SIG-M5 treated with dmso at 0.1 percent for 504 hours (cell line): ENCODE measurements at regions not wholly inside any gene's neighbourhood (a gene's known extent, or its start where the extent isn't known, plus 50 kb on each side); places are given as distances from the start of the nearest gene placed in this dataset.

Source experiments
- DNase-seq: peaks from one replicate; lab custom pipeline; 2025; ENCODE audit not compliant: unreplicated experiment; lab: John Stamatoyannopoulos, UW

DNA sequence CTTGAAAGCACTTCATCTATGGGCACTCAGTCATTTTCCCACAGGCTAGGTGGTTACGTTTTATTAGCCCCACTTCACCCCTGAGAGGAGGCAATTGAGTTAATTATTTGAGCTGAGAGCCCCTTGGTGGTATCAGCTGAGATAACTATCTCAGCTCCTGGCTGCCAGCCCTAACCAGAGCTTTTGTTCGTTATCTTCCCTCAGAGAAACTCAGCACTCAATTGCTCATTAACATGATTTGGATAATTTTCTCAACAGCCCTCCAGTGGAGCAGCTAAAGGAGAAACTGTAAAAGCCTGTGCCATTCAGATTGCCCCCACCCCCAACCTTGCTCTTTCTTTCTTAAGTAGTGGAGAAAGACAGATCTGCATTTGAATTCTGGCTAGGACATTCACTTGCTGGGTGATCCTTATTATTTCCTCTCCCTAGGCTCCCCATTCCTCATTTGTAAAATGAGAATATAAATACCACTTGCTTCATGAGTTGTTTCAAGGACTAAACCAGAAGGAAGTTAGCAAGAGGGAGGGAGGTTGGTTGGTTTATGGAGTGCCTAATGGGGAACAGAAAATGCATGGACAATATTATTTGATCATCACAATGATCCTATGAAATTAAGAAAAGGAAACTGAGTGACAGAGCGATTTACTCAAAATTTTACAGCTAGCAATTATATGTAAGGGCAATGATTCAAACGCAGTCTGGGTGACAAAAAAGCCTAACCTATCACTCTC, 218.7 kb upstream of the FGGY start:
- DNase-seq, result no peak

DNA sequence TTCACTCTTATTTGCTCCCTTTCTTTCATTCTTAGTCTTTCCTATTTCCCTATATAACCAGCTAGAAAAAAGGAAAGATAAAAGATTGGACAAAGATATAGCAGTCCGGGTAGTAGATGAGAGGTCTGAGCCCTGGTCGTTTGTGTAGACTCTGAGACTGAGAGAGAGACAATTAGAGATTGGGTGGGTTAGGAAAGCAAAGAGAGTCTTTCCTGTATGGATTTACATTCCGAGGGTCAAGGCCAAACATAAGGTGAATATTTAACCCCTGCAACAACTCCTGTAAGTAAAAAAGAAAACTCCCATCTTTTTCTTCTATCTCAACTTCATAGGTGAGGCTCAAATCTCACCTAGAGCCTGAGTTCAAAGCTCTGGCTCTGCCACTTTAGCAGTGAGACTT, 218.0 kb upstream of the FGGY start:
- no peak for DNase-seq

DNA sequence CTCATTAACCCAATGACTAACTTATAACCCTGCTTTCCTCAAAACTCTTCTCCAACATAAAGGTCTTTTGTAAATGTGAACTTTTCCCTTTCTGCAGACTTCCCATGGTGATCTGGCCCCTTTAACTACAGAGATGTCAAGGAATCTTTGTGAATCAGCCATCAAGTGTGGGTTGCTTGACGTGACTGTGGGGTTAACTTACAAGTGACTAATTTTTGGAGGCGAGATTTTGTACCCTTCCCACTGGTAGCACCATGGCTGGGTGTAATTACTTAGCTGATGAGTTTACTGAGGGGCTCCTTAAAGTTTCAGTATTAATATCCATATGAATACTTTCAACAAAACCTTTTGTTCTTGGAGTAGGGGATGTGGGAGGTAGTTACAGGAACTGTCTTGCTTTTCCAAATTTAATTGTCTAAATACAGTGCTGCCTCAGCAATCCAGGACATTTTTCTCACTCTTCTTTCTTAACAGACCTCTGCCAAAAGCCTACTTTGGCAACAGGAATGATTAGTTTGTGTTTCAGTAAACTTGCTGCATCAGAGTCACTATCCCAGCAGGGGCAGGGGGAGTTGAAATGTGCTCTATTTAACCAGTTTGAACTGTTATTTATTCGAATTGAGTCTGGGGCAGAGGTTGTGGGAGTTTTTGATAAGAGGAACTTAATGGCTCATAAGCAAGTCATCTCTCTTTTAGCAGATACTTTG, 217.3 kb upstream of the FGGY start:
- no peak for DNase-seq

DNA sequence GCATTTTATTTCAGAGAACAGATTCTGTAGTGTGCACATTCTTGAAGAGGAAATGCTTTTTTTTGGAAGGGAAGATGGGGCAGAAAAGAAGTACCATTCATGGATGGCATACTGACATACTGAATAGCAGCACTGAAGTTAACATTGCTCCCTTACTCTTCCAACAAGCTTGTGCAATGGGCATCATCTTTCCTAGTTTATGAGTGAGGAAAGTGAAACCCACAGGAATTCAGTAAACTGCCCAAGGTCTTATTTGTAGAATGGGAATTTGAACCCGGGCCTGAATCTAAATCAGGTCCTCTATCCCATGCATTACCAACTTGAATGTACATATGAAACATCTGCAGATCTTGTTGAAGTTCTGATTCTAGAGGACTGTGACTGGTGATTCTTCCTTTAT, 215.7 kb upstream of the FGGY start:
- no peak for DNase-seq

GRCh38 chr1:59081795-59082194, 215.1 kb upstream of the FGGY start:
- DNase-seq, result no peak

DNA sequence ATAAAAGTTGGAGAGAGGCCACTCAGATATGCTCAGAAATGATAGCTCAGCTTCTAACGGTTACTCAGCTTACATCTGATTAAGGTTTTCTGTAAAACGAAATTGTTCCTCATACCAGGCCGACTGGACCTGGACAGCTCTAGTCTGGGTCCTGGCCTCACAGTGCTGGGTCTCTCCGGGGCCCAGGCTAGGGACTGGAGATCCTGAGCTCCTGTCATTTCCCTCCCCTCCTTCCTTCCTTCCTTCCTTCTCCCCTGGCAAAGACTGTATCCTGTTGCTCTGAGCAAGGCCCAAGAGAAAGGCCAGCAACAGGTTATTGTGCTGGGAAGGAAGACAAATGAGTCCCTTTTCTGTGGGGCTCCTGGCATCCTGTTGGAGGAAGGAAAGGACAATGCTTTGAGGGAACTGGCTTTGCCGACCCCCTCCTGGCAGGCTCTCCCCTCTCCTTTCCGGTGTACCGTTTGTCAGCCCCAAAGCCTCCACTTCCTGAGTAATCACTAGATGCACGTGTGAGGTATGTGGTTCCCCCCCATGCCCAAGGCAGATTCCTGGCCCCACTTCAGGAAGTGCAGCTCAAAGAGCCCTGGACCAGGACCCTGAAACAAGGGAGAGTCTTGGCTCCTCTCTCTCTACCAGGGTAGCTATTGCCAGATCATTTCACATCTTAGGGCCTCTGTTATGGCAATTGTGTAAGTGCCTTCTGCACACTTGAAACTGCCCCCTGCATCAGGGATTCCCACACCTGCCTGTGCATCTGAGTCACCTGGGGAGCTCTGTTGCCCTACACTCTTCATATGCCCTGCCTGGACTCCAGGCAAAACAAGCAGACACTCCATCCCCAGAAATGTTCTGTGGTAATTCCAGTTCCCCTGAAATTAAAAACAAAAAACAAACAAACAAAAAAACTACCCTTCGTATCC, 212.7 kb upstream of the FGGY start:
- DNase-seq, result no peak

DNA sequence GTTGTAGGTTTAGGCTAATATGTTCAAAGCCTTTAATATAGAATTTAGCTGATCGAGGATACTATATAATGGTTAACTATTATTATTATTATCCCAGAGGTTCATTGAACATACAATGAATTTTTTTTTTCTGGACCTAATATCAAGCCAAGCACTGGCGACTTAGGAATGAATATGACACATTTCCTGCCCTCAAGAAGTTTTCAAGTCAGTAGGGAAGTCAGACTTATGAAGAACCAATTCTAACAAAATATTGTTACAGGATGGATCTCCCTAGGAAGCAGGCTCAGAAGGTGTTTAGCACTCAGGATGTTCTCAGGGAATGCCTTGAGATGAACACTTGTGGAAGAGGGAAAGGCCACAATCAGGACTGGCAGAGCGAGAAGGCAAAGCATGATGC, 211.8 kb upstream of the FGGY start:
- DNase-seq, result no peak

DNA sequence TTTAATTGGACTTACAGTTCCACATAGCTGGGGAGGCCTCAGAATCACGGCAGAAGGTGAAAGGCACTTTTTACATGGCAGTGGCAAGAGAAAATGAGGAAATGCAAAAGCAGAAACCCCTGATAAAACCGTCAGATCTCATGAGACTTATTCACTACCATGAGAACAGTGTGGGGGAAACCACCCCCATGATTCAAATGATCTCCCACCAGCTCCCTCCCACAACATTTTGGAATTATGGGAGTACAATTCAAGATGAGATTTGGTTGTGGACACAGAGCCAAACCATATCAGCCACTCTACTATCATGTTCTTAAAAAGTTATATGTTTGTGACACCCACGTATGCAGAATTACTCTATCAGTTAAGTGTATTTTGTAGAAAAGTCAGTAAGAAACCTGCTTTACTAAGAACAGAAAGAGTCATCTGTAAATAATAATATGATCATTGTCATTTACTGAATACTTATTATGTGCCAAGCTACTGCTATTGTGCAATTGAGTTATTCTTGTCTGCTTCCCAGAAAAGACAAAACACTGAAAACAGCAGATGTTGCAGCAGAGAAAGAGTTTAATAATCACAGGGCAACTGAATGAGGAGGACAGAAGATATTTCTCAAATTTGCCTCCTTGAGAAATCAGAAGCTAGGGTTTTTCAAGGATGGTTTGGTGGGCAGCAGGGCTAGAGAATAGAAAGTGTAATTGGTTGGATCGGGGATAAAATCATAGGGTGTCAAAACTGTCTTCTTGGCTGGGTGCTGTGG, 207.7 kb upstream of the FGGY start:
- DNase-seq, result peak; percentile 22

GRCh38 chr1:59089922-59090457, 206.9 kb upstream of the FGGY start:
- DNase-seq, result no peak

DNA sequence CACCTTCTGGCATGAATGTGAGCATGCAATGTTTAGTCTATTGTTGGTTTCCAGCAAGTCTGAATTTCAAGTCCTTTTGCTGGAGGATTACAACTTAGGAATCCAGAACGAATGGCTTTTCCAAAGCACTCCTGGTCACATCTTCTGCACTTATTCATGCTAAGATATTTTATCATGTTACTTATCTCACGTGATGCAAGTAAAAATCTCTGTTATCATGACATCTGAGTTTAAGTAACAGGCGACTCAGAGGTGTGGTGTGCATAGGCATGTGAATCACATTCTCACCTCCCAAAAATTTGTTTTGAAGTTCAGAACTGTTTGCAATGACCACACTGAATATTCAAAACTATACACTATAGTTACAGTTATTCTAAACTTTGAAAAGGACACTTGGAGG, 204.8 kb upstream of the FGGY start:
- no peak for DNase-seq

- DNase-seq, result peak; percentile 31
Measured at GRCh38 chr1:59094001-59094400, 202.9 kb upstream of the FGGY start.

- peak; percentile 28 for DNase-seq
Measured at GRCh38 chr1:59096501-59096900, 200.4 kb upstream of the FGGY start.

- no peak for DNase-seq
Measured at GRCh38 chr1:59098655-59099054, 198.2 kb upstream of the FGGY start.

DNA sequence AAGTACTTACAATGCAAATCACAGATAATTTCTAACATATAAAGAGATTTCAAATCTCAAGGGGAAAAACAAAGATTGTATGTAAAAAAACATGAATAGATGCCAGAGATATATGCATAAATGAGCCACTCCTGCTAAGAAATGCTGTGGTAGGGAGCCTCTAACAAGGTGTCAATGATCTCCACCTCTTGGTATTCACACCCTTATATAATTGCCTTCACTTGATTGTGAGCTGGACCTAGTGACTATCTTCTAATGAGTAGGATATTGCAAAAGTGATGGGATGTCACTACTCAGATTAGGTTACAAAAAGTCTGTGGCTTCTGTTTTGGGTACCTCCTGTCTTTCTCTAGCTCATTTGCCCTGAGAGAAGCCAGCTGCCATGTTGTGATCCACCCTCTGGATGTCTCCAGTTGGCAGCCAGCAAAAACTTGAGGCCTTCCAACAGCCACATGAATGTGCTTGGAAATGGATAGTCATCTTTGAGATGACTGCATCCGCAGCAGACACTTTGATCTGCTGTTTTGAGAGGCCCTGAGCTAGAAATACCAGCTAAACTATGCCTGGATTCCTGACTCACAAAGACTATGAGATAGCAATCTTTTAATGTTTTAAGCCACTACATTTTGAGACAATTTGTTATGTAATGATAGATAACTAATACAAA, 196.1 kb upstream of the FGGY start:
- DNase-seq, result no peak

DNA sequence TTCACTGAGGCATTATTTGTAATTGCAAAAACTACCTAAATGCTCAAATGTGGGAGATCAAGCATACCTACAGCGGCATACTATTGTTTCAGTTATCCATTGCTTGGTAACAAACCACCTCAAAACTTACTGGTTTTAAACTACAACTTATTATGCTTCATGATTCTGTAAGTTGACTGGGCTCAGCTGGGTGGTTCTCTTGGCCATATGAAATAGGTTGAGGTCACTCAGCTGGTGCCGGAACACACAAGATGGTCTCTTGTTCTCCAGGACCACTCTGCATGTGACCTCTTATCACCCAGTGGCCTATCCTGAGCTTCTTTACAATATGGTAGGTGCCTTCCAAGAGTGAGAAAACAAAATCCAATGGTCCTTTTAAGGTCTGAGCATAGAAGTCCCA, 195.4 kb upstream of the FGGY start:
- DNase-seq, result no peak

DNA sequence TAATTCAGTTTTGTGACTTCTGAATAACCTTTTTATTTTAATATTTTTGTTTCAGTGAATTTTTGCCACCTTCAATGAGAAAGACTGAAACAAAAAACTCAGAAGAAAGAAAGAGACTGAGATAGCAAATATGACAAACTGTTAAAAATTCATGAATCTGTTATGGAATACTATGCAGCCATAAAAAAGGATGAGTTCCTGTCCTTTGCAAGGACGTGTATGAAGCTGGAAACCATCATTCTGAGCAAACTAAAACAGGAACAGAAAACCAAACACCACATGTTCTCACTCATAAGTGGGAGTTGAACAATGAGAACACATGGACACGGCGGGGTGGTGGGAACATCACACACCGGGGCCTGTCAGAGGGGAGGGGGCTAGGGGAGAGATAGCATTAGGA, 193.4 kb upstream of the FGGY start:
- no peak for DNase-seq

GRCh38 chr1:59104191-59104760, 192.6 kb upstream of the FGGY start:
- no peak for DNase-seq

- DNase-seq, result no peak
Measured at GRCh38 chr1:59105548-59106507, 191.1 kb upstream of the FGGY start.

DNA sequence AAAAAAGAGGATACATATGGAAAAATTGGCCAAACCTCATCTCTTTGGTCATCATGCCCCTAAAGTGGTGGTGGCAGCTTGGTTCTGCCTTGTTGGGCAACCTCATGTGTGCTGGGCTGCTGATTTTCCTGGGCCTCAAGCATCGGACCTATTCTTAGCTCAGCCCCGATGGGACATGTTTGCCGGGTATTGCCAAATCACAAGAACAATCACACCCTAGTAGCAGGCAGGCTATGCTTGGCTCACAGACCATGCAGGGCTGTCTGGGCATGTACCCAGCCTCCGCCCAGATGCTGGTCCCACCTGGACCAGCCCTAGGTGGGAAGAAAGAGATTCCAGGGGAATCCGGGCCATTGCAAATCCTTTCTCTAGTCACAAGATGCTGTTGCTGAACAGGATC, 189.4 kb upstream of the FGGY start:
- peak; percentile 67 for DNase-seq
